SK-MEL-5 (cell line): ENCODE measurements at regions not wholly inside any gene's neighbourhood (a gene's known extent, or its start where the extent isn't known, plus 50 kb on each side); places are given as distances from the start of the nearest gene placed in this dataset.

Experiments used
- DNase-seq: peaks from one replicate; pipeline ENCODE4 v3.0.0-alpha.2; 2016; ENCODE audit warnings: low read depth, low spot score
- in situ Hi-C: cut with HindIII; loops from 2 replicates; pipeline ENCODE4 v1.10.0; 2016; ENCODE audit warnings: low sequenced_read_pairs, high pct_unique_total_duplicates, low pct_unique_long_range_greater_than_20kb

DNA sequence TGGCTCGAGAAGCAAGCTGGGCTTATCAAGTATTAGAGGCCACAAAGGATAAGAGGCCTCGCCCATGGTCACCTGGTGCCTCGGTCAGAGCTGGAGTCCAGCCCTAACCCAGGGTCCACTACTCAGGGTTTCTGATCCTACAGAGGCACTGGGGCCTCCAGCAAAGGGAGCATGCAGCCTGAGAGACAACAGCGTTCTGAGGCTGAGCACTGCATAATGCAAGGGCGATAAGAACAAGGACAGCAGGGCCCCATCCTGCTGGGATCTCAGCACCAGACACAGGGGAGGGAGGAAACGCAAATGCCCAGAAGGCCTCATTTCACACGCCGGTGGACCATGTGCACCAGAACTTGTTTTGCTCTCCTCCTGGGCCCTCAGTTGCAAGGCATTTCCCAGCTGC is 63.0 kb downstream of the C5orf15 start:
- DNase-seq: no peak
- in situ Hi-C loops: no loop called here

DNA sequence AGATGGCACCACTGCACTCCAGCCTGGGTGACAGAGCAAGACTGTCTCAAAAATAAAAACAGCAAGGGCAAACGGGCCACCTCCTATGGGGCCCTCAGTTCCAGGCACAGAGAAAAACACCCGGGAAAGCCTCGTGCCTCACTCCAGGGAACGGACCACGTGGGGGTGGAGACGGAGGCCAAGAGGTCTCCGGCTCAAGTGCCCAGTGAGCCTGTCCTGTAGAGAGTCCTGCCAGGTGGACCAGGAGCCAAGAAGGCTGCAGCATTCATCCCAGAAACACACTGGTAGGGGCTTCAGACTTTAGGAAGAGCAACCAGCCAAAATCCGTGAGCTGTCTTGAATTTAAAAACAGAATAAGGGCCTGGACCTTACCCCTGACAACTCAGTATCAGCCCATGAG is 63.8 kb downstream of the C5orf15 start:
- in situ Hi-C loops: no loop called here
- DNase-seq: no peak

- no peak for DNase-seq
These were observed 65.8 kb downstream of the C5orf15 start for GRCh38 chr5:133902511-133903118.

GRCh38 chr5:133900534-133901270 is 67.7 kb downstream of the C5orf15 start:
- in situ Hi-C loops: no loop called here
- DNase-seq: no peak

More at GRCh38 chr5:133902511-133903118, 65.8 kb downstream of the C5orf15 start:
- in situ Hi-C loops: no loop called here

DNA sequence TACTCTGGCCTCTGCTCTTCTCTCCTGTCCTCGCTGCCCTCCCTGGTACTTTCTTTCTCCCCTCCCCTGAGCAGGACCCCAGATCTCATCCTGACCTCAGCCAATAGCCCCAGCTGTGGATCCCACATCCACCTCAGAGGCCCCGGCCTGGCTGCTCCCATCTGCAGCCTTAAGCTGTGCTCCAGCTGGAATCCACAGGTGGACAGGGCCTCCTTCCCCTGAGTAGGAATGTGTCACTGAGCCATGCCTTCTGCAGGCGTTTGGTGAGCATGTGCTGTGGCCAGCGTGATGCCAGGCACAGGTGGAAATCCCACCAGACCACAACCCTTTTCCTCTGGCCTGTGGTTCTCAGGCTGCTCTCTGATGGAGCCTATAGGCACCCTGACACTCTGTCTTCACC is 68.9 kb downstream of the C5orf15 start:
- DNase-seq: no peak
- in situ Hi-C loops: no loop called here

- in situ Hi-C loops: no loop called here
- no peak for DNase-seq
These were observed 70.0 kb downstream of the C5orf15 start for GRCh38 chr5:133898440-133898839.

GRCh38 chr5:133897431-133897830 is 71.0 kb downstream of the C5orf15 start:
- in situ Hi-C loops: no loop called here
- no peak for DNase-seq

GRCh38 chr5:133896873-133897272 is 71.6 kb downstream of the C5orf15 start:
- in situ Hi-C loops: no loop called here
- DNase-seq: no peak

GRCh38 chr5:133895979-133896845 is 72.2 kb downstream of the C5orf15 start:
- in situ Hi-C loops: no loop called here
- DNase-seq: no peak

DNA sequence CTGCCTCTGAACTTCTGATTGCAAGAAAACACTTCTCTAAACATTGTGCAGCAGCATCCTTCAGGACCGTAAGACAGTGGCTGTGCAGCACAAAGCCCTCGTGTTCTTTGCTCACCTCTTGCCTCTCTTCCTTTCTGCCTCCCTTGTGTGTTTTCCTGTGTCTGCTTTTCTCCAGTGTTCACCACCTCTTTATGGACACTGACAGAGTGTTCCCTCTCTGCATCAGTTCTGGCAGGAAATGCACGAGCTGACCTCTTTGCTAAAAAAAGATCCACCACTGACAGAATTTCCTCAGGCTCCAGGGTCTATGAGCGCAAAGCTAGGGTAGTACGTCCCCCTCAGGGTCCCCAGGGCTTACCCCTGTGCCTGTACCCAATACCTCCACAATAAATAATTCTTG is 74.3 kb downstream of the C5orf15 start:
- DNase-seq: no peak
- in situ Hi-C loops: no loop called here

GRCh38 chr5:133892774-133893173 is 75.7 kb downstream of the C5orf15 start:
- in situ Hi-C loops: no loop called here
- no peak for DNase-seq

- in situ Hi-C loops: no loop called here
- no peak for DNase-seq
These were observed 76.1 kb downstream of the C5orf15 start for GRCh38 chr5:133892306-133892705.

DNA sequence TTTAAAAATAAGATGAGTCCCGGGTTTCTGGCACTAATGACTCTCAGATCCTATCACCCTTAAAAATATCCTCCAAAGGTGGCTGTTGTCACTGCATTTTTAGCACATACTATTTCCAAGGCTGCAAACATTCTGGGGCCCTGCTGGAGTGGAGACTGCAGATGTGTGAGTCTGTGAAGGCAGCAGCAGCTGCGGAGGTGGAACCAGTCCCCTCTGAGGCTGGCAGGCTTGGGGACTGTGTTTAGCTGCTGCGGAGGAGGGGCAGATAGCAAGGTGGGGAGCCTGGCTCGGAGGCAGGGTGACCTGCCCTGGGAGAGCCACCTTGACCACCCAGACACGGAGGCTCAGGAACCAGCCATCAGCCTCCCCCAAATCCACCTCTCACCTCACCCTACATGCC is 77.0 kb downstream of the C5orf15 start:
- no peak for DNase-seq
- in situ Hi-C loops: no loop called here

DNA sequence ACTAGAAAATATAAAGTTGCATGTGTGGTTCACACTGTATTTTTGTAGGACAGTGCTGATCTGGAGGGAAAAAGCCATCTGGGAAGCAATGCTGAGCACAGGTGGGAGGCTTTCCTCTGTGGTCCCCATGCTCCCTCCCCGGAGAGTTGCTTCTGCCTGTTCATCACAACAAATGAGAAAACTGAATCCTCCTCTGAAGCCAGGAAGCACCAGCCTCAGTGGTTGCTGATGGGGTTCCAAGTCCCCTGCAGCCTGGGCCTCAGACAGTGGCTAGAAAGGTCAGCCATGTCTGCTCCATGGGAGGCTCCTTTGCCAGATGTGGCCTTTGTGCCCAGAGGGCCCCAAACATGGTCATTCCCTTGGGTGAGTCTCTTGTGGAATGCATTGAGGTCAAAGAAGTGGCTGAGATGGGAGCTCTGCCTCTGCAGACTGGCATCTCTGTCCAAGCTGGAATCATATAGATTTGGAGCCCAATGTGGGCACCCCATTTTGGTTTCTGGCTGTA is 77.6 kb downstream of the C5orf15 start:
- no peak for DNase-seq
- in situ Hi-C loops: no loop called here

GRCh38 chr5:133890314-133890713 is 78.1 kb downstream of the C5orf15 start:
- no peak for DNase-seq
- in situ Hi-C loops: no loop called here

DNA sequence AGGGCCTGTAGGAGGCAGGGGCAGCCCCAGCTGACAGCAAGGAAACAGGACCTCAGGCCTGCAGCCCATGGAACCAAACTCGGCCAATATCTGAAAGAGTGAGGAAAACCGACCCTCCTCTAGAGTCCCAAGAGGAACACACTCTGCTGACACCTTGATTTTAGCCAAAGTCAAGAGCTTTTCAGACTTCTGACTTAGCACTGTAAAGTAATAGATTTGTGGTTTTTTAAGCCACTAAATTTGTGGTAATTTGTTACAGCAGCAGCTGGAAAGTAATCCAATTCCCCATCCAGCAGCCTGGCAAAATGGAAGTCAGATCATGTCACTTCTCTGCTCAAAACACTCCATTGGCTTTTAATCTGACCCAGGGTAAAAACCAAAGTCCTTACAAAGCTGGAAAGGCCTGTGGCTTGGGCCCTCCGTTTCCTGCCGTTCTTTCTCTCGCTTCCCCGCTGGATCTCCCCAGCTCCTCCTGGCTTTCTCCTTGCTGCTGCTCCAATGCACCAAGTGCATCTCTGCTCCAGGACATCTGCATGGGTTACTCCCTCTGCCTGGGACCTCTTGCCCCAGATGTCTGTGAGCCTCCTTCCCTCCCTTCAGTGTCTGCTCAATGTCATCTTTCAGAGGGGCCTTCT is 79.0 kb downstream of the C5orf15 start:
- in situ Hi-C loops: no loop called here
- no peak for DNase-seq

GRCh38 chr5:133888625-133888991 is 79.8 kb downstream of the C5orf15 start:
- in situ Hi-C loops: no loop called here

DNA sequence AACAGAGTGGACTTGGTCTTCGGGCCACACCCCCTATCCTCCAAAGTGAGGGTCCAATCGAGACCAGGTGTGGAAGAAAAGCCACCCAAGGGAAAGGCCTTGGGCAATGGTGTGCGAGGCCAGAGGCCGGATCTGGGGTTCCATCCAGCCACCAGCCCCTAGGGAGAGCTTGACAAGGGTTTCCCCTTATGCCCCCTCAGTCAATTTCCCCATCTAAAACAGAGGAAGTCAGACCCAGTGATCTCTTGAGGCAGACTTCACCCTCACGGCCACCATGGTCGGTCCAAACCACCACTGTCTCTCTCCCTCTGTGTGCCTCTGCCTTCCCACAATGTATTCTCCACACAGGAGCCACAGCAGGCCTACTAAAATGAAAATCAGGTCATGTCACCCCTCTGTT is 82.9 kb downstream of the C5orf15 start:
- no peak for DNase-seq
- in situ Hi-C loops: no loop called here

More at GRCh38 chr5:133888625-133888991, 79.8 kb downstream of the C5orf15 start:
- no peak for DNase-seq
